Skeletal muscle satellite cell (primary cell): ENCODE measurements at regions not wholly inside any gene's neighbourhood (a gene's known extent, or its start where the extent isn't known, plus 50 kb on each side); places are given as distances from the start of the nearest gene placed in this dataset.
A peak's percentile ranks its signal among the peaks of the same experiment; 100 is the strongest.

ENCODE experiments used
- H3K27me3 ChIP-seq: 2 replicates; pipeline ENCODE4 v1.7.0; 2013; ENCODE audit warnings: low read length; ENCODE audit not compliant: control insufficient read depth, insufficient read depth
- H3K36me3 ChIP-seq: 2 replicates; pipeline ENCODE4 v1.7.0; 2013; ENCODE audit warnings: mild to moderate bottlenecking, control low read depth, low read length; ENCODE audit not compliant: insufficient read depth
- H3K4me1 ChIP-seq: 2 replicates; pipeline ENCODE4 v1.7.0; 2013; ENCODE audit warnings: low read length; ENCODE audit not compliant: control insufficient read depth, insufficient read depth
- H3K4me2 ChIP-seq: 2 replicates; pipeline ENCODE4 v1.7.0; 2013; ENCODE audit warnings: mild to moderate bottlenecking, low read length
- H3K4me3 ChIP-seq: 2 replicates; pipeline ENCODE4 v1.7.0; 2013; ENCODE audit warnings: low read length
- H3K9ac ChIP-seq: 2 replicates; pipeline ENCODE4 v1.7.0; 2013; ENCODE audit warnings: mild to moderate bottlenecking, low read depth, low read length, moderate library complexity
- H3K9me3 ChIP-seq: replicated peaks from 2 replicates; pipeline ENCODE4 v1.7.0; 2013; ENCODE audit warnings: mild to moderate bottlenecking, control low read depth, low read length

DNA sequence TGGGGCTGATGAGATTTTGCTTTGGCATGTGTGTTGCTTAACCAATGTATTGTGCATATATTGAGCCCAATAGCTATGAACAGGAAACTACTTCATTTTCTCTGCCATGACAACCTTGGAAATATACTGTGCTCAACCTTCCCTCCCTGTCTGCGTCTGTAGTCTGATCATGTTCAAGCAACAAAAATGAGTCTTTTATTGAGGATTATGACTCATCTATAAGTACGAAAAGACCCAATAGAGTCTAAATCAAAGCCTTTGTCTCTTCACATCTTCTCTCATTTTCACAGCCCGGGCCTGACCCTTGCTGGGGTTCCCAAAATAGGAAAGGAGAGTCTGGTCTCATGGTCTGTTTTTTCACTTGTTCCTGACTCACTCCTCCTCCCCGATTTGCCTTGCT lies 158.2 kb downstream of the CAND1 start:
- Histone ChIP-seq H3K27me3 (no peaks in the 10 kb centered on the region), H3K9ac (no peak overlapping the region), H3K36me3 (no peaks in the 10 kb centered on the region), H3K4me3 (no peak overlapping the region), H3K4me1 (peaks cover 7% of the 10 kb centered on the region), H3K9me3 (no peaks in the 10 kb centered on the region), H3K4me2 (no peak overlapping the region)

DNA sequence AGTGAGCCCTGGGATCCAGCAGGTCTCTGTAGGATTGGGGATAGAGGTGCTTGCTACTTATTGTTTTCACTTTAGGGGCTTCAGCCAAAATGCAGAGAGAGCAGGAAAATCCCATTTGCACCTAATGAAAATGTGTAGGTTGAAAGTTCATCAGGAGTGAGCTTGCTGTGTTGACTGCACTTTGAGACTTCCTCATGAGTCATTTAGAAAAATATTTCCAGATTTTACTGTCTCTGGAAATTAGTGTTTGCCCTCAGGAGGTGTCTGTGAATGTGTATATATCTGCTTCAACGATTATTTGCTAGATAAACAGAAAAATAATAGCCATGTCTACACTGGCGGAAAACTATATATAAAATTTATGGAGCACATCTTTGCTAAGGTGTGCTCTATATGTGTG lies 159.3 kb downstream of the CAND1 start:
- Histone ChIP-seq H3K9ac (no peak overlapping the region), H3K4me2 (no peak overlapping the region), H3K4me3 (no peak overlapping the region), H3K9me3 (no peaks in the 10 kb centered on the region), H3K27me3 (no peaks in the 10 kb centered on the region), H3K4me1 (peaks cover 9% of the 10 kb centered on the region), H3K36me3 (no peaks in the 10 kb centered on the region)

DNA sequence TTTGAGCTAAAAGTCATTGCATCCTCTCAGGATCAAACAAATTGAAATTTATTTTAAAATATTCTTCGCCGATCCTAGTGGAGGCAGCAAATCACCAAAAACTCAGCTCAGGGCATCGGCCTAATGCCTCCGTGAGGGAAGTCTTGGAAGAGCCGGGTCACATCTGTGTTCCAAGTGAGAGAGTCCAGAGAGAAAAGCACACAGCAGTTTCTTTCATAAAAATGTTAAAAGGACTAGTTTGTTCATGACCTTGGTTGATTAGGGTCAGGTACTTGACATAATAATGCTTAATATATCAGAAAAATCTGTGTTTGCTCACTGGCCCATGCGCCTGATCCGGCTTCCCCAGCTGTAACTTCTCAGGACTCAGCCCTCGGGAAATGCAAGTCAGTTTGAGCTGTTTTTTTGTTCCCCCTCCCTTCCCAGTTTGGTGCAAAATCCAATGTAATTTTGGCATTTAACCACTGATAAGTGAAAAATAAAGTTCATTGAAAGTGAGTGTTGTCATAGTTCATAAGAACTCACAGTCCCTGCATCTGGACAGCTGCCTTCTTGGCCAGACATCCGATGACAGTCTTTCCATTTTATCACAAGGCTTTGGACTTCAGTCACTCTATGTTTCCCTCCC lies 161.7 kb downstream of the CAND1 start:
- Histone ChIP-seq H3K9me3 (no peaks in the 10 kb centered on the region), H3K4me3 (no peak overlapping the region)

DNA sequence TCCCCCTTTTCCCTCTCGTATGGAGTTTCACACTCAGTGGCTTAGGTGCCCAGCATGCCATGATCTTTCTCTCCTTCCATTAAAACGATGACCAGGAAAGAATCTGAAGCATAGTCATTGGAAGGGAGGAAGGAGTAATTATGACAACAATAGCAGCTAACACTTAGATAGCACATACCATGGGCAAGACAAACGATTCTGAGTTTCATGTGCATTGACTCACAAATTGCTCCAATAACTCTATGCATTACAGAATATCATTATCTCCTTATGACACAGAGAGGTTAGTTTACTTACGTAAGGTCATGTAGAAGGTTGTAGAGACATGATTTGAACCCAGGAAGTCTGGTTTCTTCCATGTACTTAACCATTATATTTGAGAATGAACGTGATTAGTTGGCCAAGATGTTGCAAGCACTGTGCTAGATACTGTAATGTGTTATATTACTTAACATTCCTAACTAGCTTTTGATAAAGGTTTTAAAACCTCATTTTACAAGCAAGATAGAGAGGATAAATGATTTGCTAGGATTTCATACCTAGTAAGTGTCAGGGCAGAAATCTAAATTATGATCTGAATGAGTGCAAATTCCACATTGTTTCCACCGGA lies 162.4 kb downstream of the CAND1 start:
- Histone ChIP-seq H3K36me3 (no peaks in the 10 kb centered on the region), H3K27me3 (no peaks in the 10 kb centered on the region), H3K4me2 (no peak overlapping the region), H3K9me3 (no peaks in the 10 kb centered on the region), H3K4me3 (no peak overlapping the region), H3K9ac (no peak overlapping the region), H3K4me1 (peaks cover 38% of the 10 kb centered on the region)

More for the DNA sequence above, 161.7 kb downstream of the CAND1 start:
- peaks cover 31% of the 10 kb centered on the region for H3K4me1 ChIP-seq
- no peaks in the 10 kb centered on the region for H3K36me3 ChIP-seq
- H3K4me2 ChIP-seq, result no peak overlapping the region
- no peak overlapping the region for H3K9ac ChIP-seq
- no peaks in the 10 kb centered on the region for H3K27me3 ChIP-seq

DNA sequence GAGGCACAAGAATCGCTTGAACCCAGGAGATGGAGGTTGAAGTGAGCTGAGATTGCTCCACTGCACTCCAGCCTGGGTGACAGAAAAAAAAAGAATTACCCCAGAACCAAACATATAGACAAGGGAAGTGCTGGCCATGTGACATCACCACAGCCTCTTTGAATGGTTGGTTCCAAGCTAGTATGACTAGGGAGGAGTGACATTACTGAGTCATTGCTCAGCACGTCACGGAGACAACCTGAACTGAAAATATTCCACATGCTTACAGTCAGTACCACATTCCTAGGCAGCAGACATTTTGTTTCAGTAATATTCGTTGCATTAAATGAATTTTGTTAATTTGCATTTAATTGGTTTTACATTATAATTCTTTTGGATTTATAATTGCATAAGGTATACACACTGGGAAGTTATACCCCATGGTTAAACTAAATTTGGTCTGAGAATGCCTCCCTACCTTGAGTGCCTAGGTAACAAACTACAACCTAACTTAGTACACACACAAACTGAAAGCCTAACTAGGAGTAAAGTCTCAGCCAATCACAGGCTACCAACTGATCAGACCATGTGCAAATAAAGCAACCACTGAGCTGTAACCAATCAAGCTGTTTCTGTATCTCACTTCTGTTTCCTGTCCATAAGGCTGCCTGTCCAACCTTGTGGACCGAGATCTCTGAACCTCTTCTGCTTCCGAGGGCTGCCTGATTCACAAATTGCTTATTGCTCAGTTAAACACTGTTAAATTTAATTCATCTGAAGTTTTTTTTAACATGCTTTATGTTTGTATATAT lies 164.4 kb downstream of the CAND1 start:
- Histone ChIP-seq H3K4me3 (no peak overlapping the region), H3K9ac (no peak overlapping the region), H3K9me3 (no peaks in the 10 kb centered on the region), H3K4me1 (peaks cover 46% of the 10 kb centered on the region), H3K27me3 (no peaks in the 10 kb centered on the region), H3K4me2 (no peak overlapping the region), H3K36me3 (no peaks in the 10 kb centered on the region)

DNA sequence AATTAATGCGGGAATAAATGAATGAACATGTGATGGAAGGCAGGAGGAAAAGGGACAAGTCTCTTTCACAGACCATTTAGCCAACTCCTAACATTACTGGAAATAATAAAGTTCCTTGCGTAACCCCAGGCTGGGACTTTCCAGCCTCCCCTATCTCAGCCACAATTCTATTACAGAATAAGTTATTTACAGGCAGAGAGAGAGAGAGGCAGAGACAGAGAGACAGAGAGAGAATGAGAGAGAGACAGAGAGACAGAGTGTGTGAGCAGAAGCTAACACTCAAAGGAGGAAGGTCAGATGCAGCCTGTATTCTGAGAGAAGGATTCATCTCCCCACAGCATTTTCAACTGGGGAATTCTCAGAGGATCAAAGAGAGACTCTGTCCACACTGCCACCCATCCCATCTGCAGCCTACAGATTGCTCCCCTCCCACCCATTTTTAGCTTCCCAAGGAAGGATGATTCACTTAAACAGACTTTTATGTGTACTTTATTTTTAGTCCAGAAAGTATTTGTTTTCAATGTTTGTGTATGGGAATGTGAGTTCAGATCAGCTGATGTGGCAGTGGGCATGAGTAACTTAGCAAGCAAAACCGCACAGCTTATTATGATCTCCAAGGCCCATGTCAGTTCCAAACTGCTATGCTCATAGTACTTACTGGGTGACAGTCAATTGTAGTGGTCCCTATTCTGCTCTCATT lies 165.7 kb downstream of the CAND1 start:
- Histone ChIP-seq H3K4me2 (peak overlapping the region; percentile 75), H3K4me3 (peak overlapping the region; percentile 41), H3K27me3 (no peaks in the 10 kb centered on the region), H3K4me1 (peaks cover 46% of the 10 kb centered on the region), H3K9ac (peak overlapping the region; percentile 74), H3K9me3 (no peaks in the 10 kb centered on the region), H3K36me3 (no peaks in the 10 kb centered on the region)

DNA sequence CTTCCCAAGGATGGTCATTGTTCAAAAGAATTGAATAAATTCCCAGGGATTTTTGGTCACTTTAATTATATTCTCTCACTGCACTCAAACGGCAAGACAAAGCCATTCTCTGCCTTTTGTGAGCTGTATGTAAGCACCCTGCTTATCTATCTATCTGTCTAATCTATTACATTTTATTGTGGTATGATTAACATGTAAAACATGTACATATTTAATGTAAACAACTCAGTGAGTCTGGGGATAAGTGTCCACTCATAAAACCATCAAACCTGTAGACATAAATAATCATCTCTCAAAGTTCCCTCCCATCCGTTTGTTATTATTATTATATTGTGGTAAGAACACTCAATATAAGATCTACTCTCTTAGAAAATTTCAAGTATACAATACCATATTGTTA lies 167.1 kb downstream of the CAND1 start:
- peaks cover 40% of the 10 kb centered on the region for H3K4me1 ChIP-seq
- peak overlapping the region; percentile 3 for H3K9ac ChIP-seq
- H3K4me3 ChIP-seq, result no peak overlapping the region
- no peak overlapping the region for H3K4me2 ChIP-seq
- no peaks in the 10 kb centered on the region for H3K9me3 ChIP-seq
- H3K27me3 ChIP-seq, result no peaks in the 10 kb centered on the region
- no peaks in the 10 kb centered on the region for H3K36me3 ChIP-seq

DNA sequence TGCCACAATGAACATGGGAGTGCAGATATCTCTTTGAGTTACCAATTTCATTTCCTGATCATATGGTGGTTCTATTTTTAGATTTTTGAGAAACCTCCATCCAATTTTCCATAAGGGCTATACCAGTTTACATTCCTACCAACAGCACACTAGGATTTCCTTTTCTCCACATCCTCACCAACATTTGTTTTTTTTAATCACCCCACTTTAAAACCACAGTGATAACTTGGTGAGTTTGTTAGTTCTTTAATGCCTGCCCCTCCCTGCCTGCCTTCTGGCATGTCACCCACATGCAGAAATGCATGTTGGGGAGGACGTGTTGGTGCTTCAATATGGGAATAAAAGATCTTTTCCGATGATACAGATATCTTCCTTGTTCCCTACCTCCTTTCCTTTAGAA lies 167.9 kb downstream of the CAND1 start:
- H3K4me2 ChIP-seq, result no peak overlapping the region
- H3K9me3 ChIP-seq, result no peaks in the 10 kb centered on the region
- H3K4me3 ChIP-seq, result no peak overlapping the region
- no peaks in the 10 kb centered on the region for H3K27me3 ChIP-seq
- peaks cover 43% of the 10 kb centered on the region for H3K4me1 ChIP-seq
- no peak overlapping the region for H3K9ac ChIP-seq
- H3K36me3 ChIP-seq, result no peaks in the 10 kb centered on the region

DNA sequence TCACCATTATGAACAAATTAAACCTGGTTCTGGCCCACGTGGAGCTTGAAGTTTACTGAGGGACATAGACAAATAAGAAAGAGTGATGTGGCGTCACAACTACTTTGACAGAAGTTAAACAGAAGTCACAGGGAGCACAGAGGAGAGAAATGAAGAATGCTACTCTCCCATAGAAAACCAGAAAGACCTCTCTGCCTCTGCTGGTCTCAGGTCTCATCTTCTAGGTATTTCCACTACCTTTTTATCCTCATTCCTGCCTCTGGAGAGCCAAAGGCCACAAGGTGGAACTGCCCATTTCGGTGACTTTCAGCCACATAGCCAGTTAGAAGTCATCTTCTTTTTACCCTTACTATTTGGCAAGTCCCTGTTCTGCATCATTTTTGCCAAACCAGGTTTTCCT lies 170.5 kb downstream of the CAND1 start:
- no peaks in the 10 kb centered on the region for H3K9me3 ChIP-seq
- H3K27me3 ChIP-seq, result no peaks in the 10 kb centered on the region
- H3K4me3 ChIP-seq, result no peak overlapping the region
- no peaks in the 10 kb centered on the region for H3K36me3 ChIP-seq
- H3K4me1 ChIP-seq, result peaks cover 38% of the 10 kb centered on the region
- no peak overlapping the region for H3K4me2 ChIP-seq
- no peak overlapping the region for H3K9ac ChIP-seq

DNA sequence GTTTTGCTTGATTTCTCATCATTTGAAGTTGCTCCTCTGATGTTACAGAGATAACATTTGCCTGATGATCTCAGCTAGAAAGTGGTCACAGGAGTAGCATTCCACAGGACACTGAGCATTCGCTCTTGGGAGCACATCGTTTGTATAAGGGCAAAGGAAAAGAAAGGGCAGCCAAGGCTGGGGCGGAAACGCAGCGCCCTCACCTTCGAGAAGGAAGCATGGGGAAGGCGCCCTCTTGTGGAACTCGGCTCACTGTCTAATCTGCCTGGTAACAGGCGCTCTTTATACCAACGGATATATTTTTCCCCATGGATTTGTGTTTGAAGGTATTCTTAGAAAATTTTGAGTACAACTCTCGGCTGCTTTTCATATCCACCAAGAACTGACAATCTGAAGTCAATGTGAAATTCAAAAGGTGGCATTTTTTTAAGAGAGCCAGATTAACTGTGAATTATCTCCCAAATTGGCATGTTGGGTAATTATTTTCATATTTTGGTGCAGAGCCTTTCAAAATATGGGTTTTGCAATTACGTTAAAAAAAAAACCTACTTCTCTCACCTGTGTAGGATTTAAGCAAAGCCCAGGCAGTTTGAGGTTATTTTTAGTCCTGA lies 172.7 kb downstream of the CAND1 start:
- Histone ChIP-seq H3K36me3 (no peaks in the 10 kb centered on the region), H3K4me3 (peak overlapping the region; percentile 37), H3K4me1 (peaks cover 18% of the 10 kb centered on the region), H3K9me3 (no peaks in the 10 kb centered on the region), H3K27me3 (no peaks in the 10 kb centered on the region), H3K9ac (peak overlapping the region; percentile 3), H3K4me2 (peak overlapping the region; percentile 64)

DNA sequence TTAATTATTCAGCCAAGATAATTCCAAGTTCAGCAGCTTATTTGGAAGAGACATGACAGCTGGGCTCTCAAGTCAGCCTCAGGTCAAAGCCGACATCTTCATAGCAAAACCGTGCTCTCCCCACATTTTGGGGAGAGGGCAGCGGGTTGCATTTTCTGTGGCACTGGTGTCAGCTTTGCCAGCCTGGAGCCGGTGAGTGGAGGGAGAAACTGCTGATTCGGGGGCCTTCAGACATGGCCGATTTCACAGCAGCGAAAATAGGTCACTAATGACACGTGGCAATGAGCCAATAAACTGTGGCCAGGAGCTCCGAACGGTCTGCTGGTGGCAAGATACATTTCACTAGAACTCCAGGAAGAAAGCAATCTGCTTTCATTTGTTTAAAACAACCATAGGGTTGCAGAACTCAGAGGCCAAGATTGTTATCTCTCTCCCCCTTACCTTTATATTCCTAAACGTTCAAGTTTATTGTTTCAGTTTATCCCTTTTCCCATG lies 173.2 kb downstream of the CAND1 start:
- no peaks in the 10 kb centered on the region for H3K9me3 ChIP-seq
- peak overlapping the region; percentile 3 for H3K9ac ChIP-seq
- no peak overlapping the region for H3K4me3 ChIP-seq
- peaks cover 13% of the 10 kb centered on the region for H3K4me1 ChIP-seq
- peak overlapping the region; percentile 58 for H3K4me2 ChIP-seq
- no peaks in the 10 kb centered on the region for H3K36me3 ChIP-seq
- no peaks in the 10 kb centered on the region for H3K27me3 ChIP-seq
